ENCODE measurements at regions not wholly inside any gene's neighbourhood (a gene's known extent, or its start where the extent isn't known, plus 50 kb on each side); places are given as distances from the start of the nearest gene placed in this dataset.

DNA sequence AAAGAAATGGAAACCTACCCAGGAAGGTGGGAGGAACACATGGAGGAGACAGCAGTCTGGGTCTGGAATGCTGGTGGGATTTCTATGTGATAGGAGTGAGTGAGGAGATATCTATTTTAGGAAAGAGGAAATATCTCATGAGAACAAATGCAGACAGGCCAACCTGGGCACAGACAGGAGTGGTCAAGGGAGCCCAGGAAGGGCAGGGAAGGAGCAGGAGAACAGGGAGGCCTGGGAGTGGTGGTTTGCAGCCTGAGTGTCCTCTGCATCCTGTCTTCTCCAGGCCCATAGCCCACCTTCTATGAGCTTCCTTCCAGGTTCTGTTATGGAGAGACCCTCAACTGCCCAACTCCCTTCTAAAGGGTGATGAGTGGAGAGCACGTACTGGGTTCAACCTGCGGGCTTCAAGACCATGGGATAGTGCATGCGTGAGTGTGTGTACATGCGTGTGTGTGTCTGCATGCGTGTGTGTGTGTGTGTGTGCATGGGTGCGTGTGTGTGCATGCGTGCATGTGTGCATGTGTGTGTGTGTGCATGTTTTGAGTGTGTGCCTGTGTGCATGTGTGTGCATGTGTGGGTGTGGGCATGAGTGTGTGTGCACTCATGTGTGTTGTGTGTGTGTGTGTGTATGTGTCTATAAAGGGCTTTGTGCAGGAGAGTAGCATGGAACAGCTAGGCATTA, 200.1 kb downstream of the CXCL12 start:
- no peak for ATAC-seq
- TF ChIP-seq, protein P1, sequence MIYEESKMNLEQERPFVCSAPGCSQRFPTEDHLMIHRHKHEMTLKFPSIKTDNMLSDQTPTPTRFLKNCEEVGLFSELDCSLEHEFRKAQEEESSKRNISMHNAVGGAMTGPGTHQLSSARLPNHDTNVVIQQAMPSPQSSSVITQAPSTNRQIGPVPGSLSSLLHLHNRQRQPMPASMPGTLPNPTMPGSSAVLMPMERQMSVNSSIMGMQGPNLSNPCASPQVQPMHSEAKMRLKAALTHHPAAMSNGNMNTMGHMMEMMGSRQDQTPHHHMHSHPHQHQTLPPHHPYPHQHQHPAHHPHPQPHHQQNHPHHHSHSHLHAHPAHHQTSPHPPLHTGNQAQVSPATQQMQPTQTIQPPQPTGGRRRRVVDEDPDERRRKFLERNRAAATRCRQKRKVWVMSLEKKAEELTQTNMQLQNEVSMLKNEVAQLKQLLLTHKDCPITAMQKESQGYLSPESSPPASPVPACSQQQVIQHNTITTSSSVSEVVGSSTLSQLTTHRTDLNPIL (CRISPR knock-in tag; IDR thresholded peaks at IDR 0.05; ENCODE audit: low read depth): no peak
- no peak for TF ChIP-seq GLIS3 (CRISPR knock-in tag; IDR thresholded peaks at IDR 0.05)

GRCh38 chr10:44183667-44184632, 200.9 kb downstream of the CXCL12 start:
- ATAC-seq: peak; percentile 81

DNA sequence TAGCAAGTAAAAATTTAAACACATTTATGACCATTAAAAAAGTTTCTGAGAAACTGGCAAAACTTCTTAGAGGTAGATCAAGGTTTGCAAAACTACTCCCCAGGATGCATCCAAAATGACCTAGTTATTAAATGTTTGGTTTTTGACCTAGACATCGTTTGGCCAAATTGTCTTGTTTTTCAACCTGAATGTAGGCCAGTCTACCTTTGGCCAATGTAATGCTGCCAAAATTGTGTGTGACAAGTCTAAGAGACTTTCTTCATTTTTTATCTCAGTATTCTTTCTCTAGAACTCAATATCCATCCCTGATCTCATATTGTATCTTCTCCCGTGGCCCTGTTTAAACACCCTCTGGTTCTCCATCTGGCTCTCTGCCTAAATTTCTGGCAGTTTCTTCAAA, 202.0 kb downstream of the CXCL12 start:
- ATAC-seq: no peak
- TF ChIP-seq ZNF70 (CRISPR knock-in tag; IDR thresholded peaks at IDR 0.05): no peak
- TF ChIP-seq PPARA (CRISPR knock-in tag; IDR thresholded peaks at IDR 0.05; ENCODE audit: borderline replicate concordance): no peak
- TF ChIP-seq, protein P2, sequence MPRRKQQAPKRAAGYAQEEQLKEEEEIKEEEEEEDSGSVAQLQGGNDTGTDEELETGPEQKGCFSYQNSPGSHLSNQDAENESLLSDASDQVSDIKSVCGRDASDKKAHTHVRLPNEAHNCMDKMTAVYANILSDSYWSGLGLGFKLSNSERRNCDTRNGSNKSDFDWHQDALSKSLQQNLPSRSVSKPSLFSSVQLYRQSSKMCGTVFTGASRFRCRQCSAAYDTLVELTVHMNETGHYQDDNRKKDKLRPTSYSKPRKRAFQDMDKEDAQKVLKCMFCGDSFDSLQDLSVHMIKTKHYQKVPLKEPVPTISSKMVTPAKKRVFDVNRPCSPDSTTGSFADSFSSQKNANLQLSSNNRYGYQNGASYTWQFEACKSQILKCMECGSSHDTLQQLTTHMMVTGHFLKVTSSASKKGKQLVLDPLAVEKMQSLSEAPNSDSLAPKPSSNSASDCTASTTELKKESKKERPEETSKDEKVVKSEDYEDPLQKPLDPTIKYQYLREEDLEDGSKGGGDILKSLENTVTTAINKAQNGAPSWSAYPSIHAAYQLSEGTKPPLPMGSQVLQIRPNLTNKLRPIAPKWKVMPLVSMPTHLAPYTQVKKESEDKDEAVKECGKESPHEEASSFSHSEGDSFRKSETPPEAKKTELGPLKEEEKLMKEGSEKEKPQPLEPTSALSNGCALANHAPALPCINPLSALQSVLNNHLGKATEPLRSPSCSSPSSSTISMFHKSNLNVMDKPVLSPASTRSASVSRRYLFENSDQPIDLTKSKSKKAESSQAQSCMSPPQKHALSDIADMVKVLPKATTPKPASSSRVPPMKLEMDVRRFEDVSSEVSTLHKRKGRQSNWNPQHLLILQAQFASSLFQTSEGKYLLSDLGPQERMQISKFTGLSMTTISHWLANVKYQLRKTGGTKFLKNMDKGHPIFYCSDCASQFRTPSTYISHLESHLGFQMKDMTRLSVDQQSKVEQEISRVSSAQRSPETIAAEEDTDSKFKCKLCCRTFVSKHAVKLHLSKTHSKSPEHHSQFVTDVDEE (CRISPR knock-in tag; IDR thresholded peaks at IDR 0.05): no peak
- no peak for TF ChIP-seq GLIS3 (CRISPR knock-in tag; IDR thresholded peaks at IDR 0.05)
- TF ChIP-seq, protein P3, sequence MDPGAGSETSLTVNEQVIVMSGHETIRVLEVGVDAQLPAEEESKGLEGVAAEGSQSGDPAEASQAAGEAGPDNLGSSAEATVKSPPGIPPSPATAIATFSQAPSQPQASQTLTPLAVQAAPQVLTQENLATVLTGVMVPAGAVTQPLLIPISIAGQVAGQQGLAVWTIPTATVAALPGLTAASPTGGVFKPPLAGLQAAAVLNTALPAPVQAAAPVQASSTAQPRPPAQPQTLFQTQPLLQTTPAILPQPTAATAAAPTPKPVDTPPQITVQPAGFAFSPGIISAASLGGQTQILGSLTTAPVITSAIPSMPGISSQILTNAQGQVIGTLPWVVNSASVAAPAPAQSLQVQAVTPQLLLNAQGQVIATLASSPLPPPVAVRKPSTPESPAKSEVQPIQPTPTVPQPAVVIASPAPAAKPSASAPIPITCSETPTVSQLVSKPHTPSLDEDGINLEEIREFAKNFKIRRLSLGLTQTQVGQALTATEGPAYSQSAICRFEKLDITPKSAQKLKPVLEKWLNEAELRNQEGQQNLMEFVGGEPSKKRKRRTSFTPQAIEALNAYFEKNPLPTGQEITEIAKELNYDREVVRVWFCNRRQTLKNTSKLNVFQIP (CRISPR knock-in tag; IDR thresholded peaks at IDR 0.05; ENCODE audit: borderline replicate concordance, low read depth): no peak
- TF ChIP-seq, protein P4, sequence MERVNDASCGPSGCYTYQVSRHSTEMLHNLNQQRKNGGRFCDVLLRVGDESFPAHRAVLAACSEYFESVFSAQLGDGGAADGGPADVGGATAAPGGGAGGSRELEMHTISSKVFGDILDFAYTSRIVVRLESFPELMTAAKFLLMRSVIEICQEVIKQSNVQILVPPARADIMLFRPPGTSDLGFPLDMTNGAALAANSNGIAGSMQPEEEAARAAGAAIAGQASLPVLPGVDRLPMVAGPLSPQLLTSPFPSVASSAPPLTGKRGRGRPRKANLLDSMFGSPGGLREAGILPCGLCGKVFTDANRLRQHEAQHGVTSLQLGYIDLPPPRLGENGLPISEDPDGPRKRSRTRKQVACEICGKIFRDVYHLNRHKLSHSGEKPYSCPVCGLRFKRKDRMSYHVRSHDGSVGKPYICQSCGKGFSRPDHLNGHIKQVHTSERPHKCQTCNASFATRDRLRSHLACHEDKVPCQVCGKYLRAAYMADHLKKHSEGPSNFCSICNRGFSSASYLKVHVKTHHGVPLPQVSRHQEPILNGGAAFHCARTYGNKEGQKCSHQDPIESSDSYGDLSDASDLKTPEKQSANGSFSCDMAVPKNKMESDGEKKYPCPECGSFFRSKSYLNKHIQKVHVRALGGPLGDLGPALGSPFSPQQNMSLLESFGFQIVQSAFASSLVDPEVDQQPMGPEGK (CRISPR knock-in tag; IDR thresholded peaks at IDR 0.05; ENCODE audit: borderline replicate concordance): no peak

More at GRCh38 chr10:44183667-44184632, 200.9 kb downstream of the CXCL12 start:
- TF ChIP-seq OSR1 (CRISPR knock-in tag; IDR thresholded peaks at IDR 0.05): no peak
- TF ChIP-seq ZNF565 (CRISPR knock-in tag; conservative IDR thresholded peaks at IDR 0.05; ENCODE audit: low read depth): no peak
- TF ChIP-seq, protein P4 (CRISPR knock-in tag; IDR thresholded peaks at IDR 0.05; ENCODE audit: borderline replicate concordance): no peak
- TF ChIP-seq, protein P1 (CRISPR knock-in tag; IDR thresholded peaks at IDR 0.05; ENCODE audit: low read depth): no peak
- no peak for TF ChIP-seq RARB (CRISPR knock-in tag; IDR thresholded peaks at IDR 0.05)
- TF ChIP-seq ESRRG (CRISPR knock-in tag; IDR thresholded peaks at IDR 0.05): no peak
- TF ChIP-seq, protein P2 (CRISPR knock-in tag; IDR thresholded peaks at IDR 0.05): no peak
- no peak for TF ChIP-seq TCF4 (CRISPR knock-in tag; IDR thresholded peaks at IDR 0.05; ENCODE audit: borderline replicate concordance)
- TF ChIP-seq CSRNP3 (CRISPR knock-in tag; IDR thresholded peaks at IDR 0.05): no peak
- TF ChIP-seq ZC3H10 (CRISPR knock-in tag; IDR thresholded peaks at IDR 0.05): no peak
- TF ChIP-seq TOX (CRISPR knock-in tag; IDR thresholded peaks at IDR 0.05; ENCODE audit: borderline replicate concordance): no peak
- TF ChIP-seq GLIS3 (CRISPR knock-in tag; IDR thresholded peaks at IDR 0.05): no peak
- TF ChIP-seq BACH2 (CRISPR knock-in tag; IDR thresholded peaks at IDR 0.05; ENCODE audit: borderline replicate concordance): no peak

Measured in SK-N-SH treated with all-trans-retinoic acid at 6 μM for 48 hours (cell line).